ENCODE measurements at regions not wholly inside any gene's neighbourhood (a gene's known extent, or its start where the extent isn't known, plus 50 kb on each side); places are given as distances from the start of the nearest gene placed in this dataset.
"Not testable (repeated sequence)": the region's sequence is repeated elsewhere in the genome, so short reads cannot be mapped to it uniquely, and the experiment has no call there.

- DNase-seq: no peak
These were observed 123.1 kb upstream of the PRMT8 start for GRCh38 chr12:3367750-3368444.

- no peak for DNase-seq
These were observed 120.0 kb upstream of the PRMT8 start for GRCh38 chr12:3371018-3371417.

- DNase-seq: no peak
These were observed 115.7 kb upstream of the PRMT8 start for GRCh38 chr12:3375326-3375725.

- no peak for DNase-seq
These were observed 114.1 kb upstream of the PRMT8 start for GRCh38 chr12:3376779-3377455.

- DNase-seq: no peak
These were observed 112.3 kb upstream of the PRMT8 start for GRCh38 chr12:3378655-3379054.

- DNase-seq: no peak
These were observed 111.9 kb upstream of the PRMT8 start for GRCh38 chr12:3379079-3379478.

- no peak for DNase-seq
These were observed 110.6 kb upstream of the PRMT8 start for GRCh38 chr12:3380200-3381043.

- peak; percentile 91 for DNase-seq
These were observed 109.7 kb upstream of the PRMT8 start for GRCh38 chr12:3381059-3382047.

GRCh38 chr12:3389986-3390385 lies 101.0 kb upstream of the PRMT8 start:
- no peak for DNase-seq

GRCh38 chr12:3397596-3397995 lies 93.4 kb upstream of the PRMT8 start:
- DNase-seq: not testable (repeated sequence)

- DNase-seq: no peak
These were observed 92.7 kb upstream of the PRMT8 start for GRCh38 chr12:3398196-3398789.

- no peak for DNase-seq
These were observed 85.2 kb upstream of the PRMT8 start for GRCh38 chr12:3405821-3406220.

- no peak for DNase-seq
These were observed 83.3 kb upstream of the PRMT8 start for GRCh38 chr12:3407723-3408122.

- DNase-seq: no peak
These were observed 81.3 kb upstream of the PRMT8 start for GRCh38 chr12:3409662-3410061.

GRCh38 chr12:3416159-3416558 lies 74.8 kb upstream of the PRMT8 start:
- no peak for DNase-seq

- DNase-seq: no peak
These were observed 74.3 kb upstream of the PRMT8 start for GRCh38 chr12:3416670-3417069.

GRCh38 chr12:3417113-3417512 lies 73.9 kb upstream of the PRMT8 start:
- peak; percentile 28 for DNase-seq

GRCh38 chr12:3417937-3418462 lies 73.0 kb upstream of the PRMT8 start:
- no peak for DNase-seq

GRCh38 chr12:3418609-3419390 lies 72.2 kb upstream of the PRMT8 start:
- DNase-seq: no peak

- DNase-seq: no peak
These were observed 71.4 kb upstream of the PRMT8 start for GRCh38 chr12:3419558-3419957.

GRCh38 chr12:3420693-3421092 lies 70.3 kb upstream of the PRMT8 start:
- no peak for DNase-seq
